Astrocyte of the cerebellum (primary cell): ENCODE measurements at regions not wholly inside any gene's neighbourhood (a gene's known extent, or its start where the extent isn't known, plus 50 kb on each side); places are given as distances from the start of the nearest gene placed in this dataset.

Source experiments
- DNase-seq: peaks from one replicate; pipeline ENCODE4 v3.0.0-alpha.2; 2011; ENCODE audit warnings: low read depth
- H3K4me3 ChIP-seq: 2 replicates; pipeline ENCODE4 v1.5.1; 2011; ENCODE audit warnings: mild to moderate bottlenecking, low read depth, low read length, moderate library complexity
- in situ Hi-C: cut with HindIII; loops from 2 replicates; pipeline ENCODE4 v1.10.0; 2017; ENCODE audit warnings: low sequenced_read_pairs
- TF ChIP-seq, protein P1 (sequence below): IDR thresholded peaks from 2 replicates; pipeline ENCODE4 v1.5.1; 2012; ENCODE audit warnings: low read length, low read depth, moderate library complexity, mild to moderate bottlenecking; ENCODE audit errors: missing control alignments

DNA sequence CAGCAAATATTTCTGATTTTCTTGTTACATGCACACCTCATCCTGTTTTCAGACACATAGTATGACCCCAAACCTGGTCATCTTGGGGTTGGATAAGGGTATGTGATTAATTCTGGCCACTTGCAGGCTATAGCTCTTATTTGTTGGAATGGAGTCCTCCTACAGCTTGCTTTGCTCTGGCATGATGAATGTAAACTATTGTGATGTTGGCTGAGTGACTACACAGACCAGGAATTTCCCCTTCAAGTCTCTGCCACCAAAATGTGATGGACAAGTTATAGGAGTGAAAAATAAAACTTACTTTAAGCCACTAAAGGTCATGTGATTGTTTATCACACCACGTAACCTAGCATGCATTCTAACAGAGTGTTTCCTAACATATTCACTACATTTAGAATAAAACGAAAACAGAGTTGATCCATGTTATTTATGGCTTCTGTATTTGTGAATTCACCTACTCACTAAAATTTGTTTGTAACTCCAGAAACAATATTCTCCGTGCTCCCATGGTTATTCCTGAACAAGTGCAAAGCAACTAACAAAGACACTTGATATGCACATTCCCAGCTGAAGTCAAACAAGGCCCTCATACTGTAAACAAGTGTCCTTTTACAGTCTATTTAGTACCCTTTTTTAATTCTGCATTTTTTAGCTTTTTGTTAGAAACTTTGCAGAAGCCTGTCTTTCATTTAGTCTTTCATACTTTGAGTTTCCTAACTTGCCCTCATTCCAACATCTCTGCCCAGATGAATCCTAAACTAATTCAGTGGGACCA is 599.2 kb upstream of the PCDH15 start:
- no peak overlapping the region for H3K4me3 ChIP-seq
- in situ Hi-C loops: no loop called here
- TF ChIP-seq, protein P1, sequence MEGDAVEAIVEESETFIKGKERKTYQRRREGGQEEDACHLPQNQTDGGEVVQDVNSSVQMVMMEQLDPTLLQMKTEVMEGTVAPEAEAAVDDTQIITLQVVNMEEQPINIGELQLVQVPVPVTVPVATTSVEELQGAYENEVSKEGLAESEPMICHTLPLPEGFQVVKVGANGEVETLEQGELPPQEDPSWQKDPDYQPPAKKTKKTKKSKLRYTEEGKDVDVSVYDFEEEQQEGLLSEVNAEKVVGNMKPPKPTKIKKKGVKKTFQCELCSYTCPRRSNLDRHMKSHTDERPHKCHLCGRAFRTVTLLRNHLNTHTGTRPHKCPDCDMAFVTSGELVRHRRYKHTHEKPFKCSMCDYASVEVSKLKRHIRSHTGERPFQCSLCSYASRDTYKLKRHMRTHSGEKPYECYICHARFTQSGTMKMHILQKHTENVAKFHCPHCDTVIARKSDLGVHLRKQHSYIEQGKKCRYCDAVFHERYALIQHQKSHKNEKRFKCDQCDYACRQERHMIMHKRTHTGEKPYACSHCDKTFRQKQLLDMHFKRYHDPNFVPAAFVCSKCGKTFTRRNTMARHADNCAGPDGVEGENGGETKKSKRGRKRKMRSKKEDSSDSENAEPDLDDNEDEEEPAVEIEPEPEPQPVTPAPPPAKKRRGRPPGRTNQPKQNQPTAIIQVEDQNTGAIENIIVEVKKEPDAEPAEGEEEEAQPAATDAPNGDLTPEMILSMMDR: no peak
- DNase-seq: no peak

GRCh38 chr10:55398497-55398882 is 597.5 kb upstream of the PCDH15 start:
- DNase-seq: no peak
- in situ Hi-C loops: no loop called here
- H3K4me3 ChIP-seq: no peak overlapping the region
- TF ChIP-seq, protein P1: no peak

GRCh38 chr10:55397777-55398496 is 596.9 kb upstream of the PCDH15 start:
- TF ChIP-seq, protein P1: no peak
- no peak overlapping the region for H3K4me3 ChIP-seq
- in situ Hi-C loops: no loop called here
- DNase-seq: no peak

DNA sequence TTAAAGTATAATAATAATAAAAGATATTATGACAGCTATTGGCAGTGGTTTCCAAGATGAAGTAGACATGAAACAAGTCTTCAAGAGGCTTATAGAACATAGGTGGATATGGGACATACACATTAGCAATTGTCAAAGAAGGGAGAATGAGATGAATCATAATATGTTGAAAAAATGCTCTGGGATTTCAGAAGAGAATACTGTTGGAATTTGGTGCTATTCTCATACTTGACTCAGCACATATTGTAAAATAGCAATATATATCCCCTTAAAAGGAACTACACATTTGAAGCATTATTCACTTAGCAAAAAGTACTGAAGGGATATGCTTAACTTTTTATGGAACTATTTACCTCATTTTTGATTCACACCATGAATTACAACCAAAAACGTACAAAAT is 577.2 kb upstream of the PCDH15 start:
- no peak overlapping the region for H3K4me3 ChIP-seq
- TF ChIP-seq, protein P1: no peak
- in situ Hi-C loops: no loop called here
- no peak for DNase-seq

DNA sequence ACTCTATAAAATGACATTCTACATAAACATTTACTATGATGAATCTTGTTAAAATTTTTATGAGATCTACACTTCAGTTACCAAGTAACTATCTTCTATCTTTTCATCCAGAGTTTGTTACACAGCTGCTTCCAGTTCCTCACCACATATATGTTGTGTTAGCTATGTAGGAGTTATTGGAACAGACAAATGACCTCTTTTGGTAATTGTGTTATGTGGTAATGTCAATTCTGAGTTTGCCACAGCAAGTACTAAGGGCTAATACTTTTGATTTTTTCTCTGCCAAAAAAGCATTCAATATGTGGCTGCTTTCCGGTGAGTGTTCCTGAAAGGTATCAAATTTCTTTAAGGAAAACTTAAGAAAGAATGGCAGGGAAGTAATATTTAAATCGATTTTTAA is 573.9 kb upstream of the PCDH15 start:
- peak; percentile 11 for DNase-seq
- no peak overlapping the region for H3K4me3 ChIP-seq
- in situ Hi-C loops: no loop called here
- TF ChIP-seq, protein P1: no peak

DNA sequence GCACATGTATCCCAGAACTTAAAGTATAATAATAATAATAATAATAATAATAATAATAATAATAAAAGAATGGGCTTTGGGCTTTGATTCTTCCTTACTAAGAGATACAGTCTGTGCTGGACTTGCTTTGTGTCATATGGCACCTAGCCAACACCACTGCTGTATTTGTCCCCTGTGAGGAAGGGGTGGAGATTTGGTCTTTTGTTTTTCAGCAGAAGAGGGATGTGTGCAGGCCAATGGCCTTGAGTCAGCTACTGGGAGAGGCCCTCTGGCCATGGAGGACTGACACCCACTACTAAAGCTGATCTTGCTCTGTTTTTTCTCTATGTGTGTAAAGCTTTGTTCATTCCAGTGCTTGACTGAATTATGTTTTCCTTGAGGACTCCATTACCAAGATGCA is 573.0 kb upstream of the PCDH15 start:
- in situ Hi-C loops: no loop called here
- H3K4me3 ChIP-seq: no peak overlapping the region
- TF ChIP-seq, protein P1: no peak
- DNase-seq: no peak
